Femur (tissue), 1 donor: ENCODE measurements at regions not wholly inside any gene's neighbourhood (a gene's known extent, or its start where the extent isn't known, plus 50 kb on each side); places are given as distances from the start of the nearest gene placed in this dataset.

ENCODE experiments used
- DNase-seq: peaks from one replicate; pipeline ENCODE4 v3.0.0-alpha.2; 2017

DNA sequence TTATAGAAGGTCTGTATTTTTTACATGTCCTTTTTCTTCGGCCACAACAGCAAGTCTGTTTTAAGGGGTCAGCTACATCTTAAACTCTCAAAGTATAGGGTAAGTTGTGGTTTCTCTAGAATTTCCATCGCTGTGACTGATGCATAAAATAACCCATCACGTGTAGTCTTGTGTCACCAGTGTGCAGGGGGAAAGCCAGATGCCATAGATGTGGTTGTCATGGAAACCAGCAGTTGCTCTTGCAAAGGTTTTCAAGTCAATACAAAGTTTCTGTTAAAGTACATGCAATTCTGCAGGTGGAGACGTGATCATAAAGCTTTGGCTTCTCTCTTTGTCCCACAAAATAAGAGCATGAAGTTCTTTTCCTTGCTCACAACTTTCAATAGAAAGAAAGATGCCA lies 210.3 kb upstream of the ONECUT1 start:
- DNase-seq: no peak

DNA sequence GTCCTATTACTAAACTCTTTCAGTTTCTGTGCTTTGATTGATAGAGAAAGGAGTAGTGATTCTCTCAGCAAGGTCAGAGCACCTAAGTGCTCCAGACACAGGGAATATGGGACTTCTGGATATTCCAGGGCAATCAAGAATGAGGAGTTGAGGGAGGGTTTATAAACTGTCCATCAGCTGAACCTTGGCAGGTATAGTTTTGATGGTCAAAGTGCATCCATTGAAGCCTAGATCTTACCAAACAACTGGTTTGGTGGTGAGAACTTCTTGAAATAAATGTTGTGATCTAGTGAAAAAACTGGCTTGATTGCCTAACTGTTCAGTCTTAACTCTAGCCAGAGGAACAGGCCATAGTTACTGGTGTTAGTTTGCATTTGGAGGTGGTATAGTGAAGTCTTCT lies 207.0 kb upstream of the ONECUT1 start:
- no peak for DNase-seq

DNA sequence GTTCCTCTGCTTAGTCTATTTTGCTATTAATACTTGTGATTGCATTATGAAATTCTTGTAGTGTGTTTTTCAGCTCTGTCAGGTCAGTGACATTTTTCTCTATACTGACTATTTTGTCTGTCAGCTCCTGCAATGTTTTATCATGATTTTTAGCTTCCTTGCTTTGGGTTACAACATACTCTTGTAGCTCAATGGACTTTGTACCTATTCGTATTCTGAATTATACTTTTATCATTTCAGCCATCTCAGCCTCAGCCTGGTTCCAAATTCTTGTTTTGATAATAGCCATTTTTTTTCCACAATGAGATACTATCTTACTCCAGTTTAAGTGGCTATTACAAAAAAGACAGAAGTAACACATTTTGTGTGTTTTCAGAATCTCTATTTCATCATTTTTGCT lies 204.2 kb upstream of the ONECUT1 start:
- DNase-seq: no peak

DNA sequence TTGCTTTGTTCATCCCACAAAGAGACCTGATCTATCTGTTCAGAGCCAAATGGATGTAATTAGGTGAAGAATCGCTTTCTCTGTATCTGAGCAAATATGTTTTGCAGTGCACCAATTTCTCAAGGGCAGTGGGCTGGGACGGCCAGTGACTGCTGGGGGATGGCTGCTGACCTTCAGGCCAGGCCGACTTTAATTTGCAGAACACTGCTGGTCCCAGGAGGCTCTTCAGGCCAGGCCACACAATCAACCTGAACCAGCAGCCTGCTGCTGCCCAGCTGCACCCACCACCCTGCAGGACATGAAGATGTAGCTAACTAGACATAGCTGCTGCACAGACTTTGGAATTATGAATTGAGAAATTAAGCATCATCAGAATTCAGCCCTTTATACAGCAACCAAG lies 194.4 kb upstream of the ONECUT1 start:
- no peak for DNase-seq

DNA sequence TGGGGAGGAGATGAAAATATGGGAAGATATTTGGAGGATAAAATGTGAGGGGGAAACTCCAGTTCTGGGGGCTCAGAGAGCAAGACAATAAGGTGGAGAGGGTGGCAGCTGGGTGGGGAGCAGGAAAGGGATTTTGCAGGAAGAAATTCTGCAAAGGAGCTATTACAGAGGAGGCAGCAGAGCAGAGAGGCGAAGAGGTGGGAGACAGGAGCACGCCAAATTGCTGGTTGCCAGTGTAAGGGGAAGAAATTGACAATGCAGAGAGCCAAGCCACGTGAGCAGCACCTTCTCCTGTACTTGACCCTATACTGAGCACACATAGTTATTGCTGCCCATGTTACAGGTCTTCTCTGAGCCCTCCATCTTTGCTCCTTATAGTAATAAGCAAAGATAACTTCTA lies 190.3 kb upstream of the ONECUT1 start:
- DNase-seq: no peak

DNA sequence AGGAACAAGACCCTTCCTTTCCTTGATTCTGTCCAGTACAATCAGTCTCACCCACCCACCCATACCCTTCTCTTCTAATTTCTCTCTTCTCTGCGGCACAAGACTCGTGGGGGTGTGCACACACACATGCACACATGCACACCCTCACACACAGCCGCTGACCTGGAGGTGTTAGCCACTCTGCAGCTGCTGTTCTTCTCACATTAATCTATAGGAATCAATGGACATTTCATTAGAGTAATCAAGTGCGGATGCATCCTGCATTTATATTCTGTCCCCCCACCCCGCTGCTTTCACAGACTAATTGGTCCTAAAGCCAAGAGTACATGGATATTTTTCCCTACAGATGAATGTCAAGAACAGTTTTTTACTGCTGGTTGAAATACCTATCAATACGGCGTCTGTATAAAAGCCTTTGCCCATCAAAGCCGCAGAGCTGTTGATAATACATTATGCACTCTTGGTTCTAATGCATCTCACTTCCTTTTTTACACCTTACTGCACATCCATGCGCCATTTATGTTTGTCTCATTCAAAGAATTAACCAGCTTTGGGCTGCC lies 186.5 kb upstream of the ONECUT1 start:
- DNase-seq: no peak

DNA sequence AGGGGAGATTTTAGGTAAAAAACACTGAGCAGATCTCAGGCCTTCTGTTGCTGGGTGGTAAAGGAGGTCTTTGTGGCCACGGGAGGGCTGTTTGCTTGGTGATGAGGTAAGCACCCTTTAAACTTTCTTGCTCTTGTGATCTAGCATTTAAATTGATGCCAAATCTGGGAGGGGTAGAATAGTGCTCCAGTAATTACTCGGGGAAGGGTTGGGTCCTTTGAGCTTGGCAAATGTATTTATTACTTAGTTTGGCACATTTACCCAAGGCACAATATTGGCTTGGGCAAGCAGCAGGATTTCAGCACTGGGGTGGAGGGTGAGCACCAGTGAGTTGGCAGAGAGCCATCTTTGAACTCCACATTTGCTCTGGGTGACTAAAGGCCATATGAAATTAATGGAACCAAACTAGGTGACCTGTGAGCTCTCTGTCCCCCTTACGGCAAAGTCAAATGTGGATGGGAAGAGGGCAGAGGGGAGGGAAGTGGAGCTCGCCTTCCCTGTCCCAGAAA lies 185.9 kb upstream of the ONECUT1 start:
- no peak for DNase-seq

DNA sequence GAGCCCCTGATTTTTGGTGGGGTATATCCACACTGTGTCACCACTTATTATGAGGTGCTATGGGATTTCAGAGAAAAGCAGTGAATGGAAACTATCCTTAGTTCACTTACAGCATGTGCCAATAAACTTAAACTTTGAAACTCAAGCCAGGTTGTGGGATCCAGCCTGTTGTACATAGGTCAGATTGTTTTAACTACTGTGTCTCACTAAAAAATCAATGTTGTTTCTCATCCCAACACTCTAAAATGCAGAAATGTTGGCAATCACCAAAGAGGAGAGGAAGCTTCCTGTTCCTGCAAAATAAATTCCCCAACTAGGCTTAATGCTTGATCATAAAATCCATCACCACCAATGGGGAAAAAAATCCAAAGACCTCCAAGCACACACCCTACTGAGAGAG lies 173.7 kb upstream of the ONECUT1 start:
- no peak for DNase-seq

DNA sequence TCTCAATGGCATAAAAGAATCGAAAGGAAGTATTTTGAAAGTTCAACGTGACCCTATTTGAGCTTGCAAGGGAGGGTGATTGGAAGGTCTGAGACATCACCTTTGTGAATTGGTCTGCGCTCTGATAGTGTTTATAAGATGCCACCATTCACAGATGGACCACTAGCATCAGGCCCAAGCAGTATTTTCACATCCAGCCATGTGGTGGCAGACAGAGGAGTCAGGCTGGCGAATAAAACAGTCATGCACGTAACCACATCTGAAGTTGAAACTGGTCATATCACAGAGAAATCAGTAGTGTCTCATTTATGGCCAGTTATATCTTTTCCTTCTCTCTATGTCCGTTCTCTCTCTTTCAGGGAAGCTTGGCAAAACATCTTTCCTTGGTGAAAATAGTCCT lies 170.1 kb upstream of the ONECUT1 start:
- no peak for DNase-seq

DNA sequence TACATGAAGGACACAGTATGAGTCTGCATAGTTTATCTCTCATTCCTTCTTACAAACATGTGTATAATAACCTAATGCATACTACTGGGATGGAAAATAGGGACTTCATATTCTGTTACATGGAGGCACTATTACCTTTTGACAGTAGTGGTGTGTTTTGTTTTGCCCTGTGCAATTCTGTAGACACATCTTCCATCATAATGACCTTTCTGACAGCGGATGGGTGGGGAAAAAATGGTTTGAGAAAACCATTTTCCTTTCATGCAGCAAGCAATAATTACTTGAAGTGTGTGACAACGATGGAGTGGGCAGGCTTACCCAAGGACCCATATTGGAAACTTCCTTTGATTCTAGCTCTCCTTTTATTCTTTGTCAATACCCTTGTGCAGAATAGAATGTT lies 153.6 kb upstream of the ONECUT1 start:
- no peak for DNase-seq

DNA sequence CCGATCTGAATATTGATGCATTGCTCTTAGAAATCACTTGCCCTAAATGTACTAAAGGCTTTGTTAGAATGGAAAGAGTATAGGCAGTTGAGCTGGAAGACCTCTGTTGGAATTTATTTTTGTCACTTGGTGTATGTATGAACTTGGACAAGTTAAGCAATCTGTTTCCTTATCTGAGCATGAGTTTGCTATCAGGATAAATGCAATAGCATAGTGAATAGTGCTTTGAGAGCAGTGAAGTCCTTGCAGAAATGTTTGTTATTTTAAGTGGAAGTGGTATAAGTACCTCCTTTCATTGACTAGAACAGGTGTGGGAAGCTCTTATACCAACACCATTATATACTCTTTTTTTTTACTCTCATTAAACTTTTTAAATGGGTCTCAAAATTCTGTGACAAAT lies 146.4 kb upstream of the ONECUT1 start:
- no peak for DNase-seq

DNA sequence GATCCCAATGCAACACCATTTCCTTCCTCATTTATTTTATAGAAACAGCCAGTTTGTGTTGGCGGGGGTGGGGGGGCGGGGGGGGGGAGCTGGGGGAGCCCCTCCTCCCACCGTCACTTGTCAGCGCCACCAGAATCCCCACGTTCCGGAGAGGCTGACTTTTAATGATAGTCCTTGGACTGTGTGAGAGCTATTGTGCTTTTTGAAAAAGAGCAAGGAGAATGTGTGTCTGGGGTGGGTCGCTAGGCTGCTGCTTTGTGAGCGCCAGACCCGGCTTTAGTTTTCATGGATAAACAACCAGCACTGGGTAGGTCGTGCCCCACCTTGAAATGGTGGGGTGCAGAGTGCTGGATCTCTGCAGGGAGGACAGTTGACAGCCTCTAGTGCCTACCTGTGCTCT lies 135.0 kb upstream of the ONECUT1 start:
- DNase-seq: no peak

DNA sequence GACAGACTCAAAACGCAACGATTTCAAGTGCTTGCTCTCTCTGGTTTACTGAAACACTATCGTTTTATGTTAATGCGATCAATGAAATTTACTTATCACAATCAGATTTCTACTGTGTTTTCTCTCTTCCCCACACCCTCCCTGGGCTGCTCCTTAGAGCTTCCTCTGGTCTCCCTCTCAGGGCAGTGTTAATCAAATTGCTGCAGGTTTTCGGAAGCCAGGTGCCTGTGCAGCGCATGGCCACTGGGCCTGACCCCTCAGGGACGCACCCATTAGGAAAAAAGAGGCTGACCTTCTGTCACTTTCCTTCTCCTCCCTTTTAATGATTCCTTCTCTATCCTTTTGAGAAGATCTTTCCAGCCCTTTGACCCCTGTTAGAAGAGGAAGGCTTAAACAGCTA lies 134.5 kb upstream of the ONECUT1 start:
- no peak for DNase-seq

DNA sequence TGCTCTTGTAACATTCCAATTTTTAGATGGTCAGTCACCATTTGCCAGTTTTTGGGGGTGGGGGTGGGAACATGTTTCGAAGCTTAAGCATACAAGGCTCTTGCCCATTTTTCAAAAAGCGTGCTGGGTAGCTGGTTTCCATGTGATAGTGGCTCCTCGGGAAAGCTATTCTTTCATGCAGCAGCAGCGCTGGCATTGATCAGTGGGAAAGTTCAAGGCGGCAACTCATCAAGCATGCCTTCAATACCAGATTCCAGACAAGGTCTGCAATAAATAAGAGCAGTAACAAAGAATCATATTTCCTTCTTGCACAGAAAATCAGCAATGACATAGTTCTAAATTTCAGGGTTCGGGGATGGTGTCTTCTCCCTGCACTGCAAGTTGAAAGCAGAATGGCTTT lies 133.5 kb upstream of the ONECUT1 start:
- DNase-seq: no peak

DNA sequence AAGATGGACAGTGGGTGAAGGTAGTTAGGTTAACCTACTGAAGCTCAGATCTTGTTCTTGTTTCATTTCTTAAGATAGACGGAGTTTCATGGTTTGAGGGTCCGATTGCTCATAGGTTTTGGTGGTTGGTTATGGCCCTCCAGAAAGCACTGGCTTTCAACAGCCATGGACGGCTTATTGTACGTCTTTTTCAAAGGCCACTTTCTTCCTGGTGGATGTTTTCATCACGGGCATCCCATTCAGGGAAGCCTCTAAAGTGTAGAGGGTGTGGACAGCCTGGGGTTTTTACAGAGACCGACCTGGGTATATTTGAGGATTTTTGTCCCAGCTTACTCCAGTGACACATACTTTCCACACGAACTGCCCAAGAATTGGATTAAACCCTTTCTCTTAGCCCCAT lies 132.7 kb upstream of the ONECUT1 start:
- DNase-seq: no peak

DNA sequence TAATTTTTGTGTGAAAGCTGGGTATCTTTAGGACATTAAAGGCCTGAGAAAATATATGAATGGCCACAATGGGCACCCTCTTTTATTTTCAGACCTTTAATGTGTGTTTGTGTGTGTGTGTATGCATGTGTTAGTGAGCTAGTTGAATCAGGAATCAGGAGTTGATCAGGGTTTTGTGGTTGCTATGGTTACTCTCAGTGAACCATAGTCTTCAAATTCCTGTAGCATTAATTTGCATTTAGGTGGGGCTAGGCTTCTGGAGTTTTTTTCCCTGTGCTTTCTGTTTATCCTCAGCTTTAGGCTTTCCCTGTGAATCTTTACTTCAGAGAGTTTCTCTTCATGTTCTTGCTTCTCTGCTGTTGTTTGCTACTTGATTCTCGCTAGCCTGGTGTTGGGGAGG lies 122.0 kb upstream of the ONECUT1 start:
- DNase-seq: no peak

DNA sequence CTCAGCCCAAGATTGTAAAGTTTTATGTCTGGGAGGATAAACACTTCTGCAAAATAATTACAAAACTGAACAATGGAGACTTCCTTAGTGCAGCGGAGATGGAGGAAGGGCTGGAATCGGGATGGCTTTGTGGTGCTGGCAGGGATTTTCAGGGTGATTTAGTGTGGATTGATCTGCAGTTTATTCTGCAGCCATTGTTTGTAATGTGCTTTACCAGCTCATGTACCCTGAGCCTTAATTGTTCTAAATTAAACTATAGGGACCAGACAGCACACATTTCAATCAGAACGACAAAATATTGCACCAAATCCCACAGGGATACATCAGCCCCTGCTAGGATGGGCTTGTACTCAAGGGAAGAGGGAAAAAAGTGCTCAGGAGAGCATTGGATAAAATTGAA lies 103.2 kb upstream of the ONECUT1 start:
- no peak for DNase-seq

DNA sequence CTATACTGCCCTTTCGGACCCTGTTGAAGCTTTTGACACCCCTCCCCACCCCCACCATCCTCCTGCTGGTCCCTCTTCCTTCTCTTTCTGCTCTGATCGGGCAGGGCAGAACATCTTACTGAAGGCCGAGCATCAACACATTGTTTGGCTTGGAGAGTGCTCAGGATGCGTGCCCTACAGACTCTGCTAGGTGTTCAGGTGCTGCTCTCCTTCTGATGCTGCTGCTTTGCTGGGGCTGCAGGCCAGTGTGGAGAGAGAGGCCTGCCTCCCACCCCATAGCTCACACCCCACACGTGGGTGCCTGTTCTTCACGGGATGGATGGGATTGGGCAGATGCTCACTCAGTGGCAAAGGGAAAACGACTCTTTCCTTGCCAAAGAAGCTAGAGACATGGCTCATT lies 89.8 kb upstream of the ONECUT1 start:
- no peak for DNase-seq

DNA sequence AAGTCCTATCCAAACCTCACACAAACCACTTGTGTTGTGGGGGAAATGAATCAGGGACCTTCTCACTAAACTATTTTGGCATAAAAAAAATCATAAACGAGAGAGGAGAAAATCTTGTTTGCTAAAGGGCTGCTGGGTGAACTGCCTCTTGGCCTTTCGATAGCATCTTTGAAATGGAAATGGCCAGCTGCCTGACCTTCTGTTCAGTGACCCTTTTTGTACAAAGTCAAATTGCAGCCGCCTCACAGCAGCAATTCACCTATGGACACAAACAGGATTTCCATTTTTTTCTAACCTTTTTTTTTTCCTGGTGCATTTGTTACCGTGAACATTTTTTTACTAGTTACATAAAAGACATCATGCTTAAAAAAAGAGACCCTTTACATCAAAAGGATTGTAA lies 89.0 kb upstream of the ONECUT1 start:
- DNase-seq: no peak

DNA sequence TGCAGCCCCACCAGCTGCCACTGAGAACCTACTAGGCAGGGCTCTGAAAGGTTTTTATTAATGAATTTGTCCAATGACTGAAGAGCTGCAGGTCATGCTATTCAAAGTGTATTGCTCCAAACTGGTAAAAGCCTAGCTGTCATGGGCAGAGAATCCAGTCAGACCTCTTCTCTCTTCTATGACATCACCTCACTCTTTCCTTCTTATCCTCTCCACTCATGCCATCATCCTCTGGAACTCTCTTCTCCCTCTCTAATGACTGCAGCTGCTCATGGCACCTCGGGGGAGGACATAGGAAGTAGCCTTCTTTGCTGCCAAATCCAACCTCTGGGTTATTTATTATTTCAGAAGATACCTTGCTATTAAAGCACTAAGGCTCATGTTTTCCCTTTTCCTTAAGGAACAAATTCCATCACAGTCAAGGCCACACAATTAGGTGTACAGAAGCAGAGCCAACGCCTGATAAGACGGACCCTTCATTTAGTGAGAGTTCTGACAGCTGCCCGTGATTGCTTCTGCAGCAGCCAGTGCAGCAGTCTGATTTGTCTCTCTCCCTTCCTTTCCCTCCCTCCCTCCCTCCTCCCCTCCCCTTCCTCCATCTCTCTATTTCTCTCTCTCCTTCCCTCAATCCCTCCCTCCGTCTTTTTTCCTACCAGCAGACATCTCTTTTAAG lies 87.0 kb upstream of the ONECUT1 start:
- DNase-seq: no peak

DNA sequence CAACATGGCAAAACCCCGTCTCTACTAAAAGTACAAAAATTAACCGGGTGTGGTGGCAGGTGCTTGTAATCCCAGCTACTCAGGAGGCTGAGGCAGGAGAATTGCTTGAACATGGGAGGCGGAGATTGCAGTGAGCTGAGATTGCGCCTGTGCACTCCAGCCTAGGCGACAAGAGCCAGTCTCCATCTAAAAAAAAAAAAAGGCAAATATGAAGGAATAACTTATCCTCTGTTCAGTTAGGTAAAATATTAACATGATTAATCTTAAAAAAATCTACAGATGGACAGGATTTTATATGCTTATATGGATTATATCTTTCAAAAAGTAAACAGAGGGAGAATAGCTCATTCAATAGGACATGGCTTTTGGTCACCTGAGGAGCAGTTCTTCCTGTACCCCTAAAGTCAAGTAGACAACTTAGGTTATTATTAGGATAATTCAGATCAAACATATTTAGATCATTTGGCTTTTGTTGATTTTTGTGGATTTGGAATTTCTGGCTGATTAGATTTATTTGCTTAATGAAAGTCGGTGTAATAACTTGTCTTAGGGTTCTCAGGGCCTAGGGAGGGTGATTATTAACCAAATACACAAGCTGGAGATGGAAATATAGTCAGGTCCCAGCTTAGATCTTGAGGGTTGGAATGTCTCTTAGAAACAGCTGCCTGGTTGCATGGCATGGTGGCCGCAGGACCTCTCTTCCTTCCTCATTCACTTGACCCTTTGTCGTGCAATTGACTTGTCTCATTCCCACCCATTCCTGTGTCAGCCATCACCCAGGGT lies 82.1 kb upstream of the ONECUT1 start:
- no peak for DNase-seq

DNA sequence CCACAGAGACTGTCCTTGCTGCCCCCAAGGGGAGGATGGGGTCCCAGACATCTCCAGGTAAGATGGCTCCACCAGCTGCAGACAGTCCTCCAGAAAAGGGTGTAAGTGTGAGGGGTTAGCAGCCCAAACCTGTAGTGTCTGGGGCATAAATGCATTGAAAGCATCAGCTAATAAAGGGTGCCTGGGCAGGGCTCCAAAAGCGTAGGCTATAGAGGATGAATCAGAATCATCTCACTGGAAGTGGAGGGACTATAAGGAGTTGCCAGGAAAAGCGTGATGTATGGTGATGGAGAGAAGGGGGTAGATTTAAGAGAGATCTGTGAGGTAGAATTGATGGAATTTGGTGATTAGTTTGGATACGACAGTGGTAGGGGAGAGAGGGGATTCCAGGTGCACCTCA lies 79.9 kb upstream of the ONECUT1 start:
- DNase-seq: no peak

DNA sequence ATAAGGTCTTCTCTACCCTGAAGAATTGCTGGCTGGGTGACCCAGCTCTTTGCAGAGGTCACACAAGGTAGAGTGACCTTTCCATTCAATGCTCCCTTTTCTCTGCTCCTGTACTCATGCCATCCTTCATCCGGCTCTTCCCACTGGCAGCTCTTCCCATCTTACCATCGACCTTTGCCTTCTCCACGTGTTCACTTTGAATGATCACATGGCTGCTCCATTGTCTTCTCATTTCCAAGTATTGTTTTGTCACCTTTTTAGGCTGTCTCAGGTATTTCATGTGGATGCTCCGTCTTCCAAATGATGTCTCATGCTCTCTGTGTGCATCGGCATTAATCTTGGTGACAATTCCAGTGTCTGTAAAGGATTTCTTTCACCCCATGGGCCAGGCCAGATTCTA lies 76.6 kb upstream of the ONECUT1 start:
- DNase-seq: no peak

DNA sequence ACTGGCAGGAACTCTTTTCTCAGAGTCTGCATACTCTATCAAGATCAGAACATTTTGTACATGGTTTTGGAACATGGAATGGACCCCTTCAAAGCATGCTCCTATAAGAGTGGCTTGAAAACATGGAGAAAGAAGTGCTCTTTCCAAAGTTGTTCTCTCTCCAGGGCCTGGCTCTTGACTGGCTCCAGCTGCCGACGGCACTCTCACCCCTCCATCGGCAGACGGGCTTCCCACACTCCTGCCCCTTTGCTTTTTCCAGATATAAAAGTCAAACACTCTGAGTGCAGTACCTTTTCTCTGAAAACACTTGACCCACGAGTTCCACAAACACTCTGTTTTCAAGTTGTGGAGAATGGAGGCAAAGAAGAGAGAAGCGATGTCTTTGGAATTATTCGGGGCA lies 72.5 kb upstream of the ONECUT1 start:
- no peak for DNase-seq
